Stimulated activated CD4-positive, alpha-beta T cell treated with anti-CD3 and anti-CD28 coated beads, Interleukin-2, amount 100 ng/mL, for 4 hours (primary cell): ENCODE measurements at regions not wholly inside any gene's neighbourhood (a gene's known extent, or its start where the extent isn't known, plus 50 kb on each side); places are given as distances from the start of the nearest gene placed in this dataset.

Source experiments
- DNase-seq: peaks from one replicate; pipeline ENCODE4 v3.0.0-alpha.2; 2020; ENCODE audit warnings: low read depth

GRCh38 chr12:24557738-24558137 is 391.2 kb downstream of the BCAT1 start:
- no peak for DNase-seq

GRCh38 chr12:24555730-24556129 is 393.2 kb downstream of the BCAT1 start:
- DNase-seq, result no peak

GRCh38 chr12:24554612-24555295 is 394.1 kb downstream of the BCAT1 start:
- DNase-seq, result no peak

- no peak for DNase-seq
These were observed 395.6 kb downstream of the BCAT1 start for GRCh38 chr12:24553259-24553658.

GRCh38 chr12:24551163-24551786 is 397.6 kb downstream of the BCAT1 start:
- DNase-seq, result no peak

- no peak for DNase-seq
These were observed 398.3 kb downstream of the BCAT1 start for GRCh38 chr12:24550609-24551008.

- no peak for DNase-seq
These were observed 402.2 kb downstream of the BCAT1 start for GRCh38 chr12:24546661-24547060.

- no peak for DNase-seq
These were observed 402.8 kb downstream of the BCAT1 start for GRCh38 chr12:24546084-24546483.

- DNase-seq, result no peak
These were observed 404.5 kb downstream of the BCAT1 start for GRCh38 chr12:24544368-24544767.

- no peak for DNase-seq
These were observed 407.6 kb downstream of the BCAT1 start for GRCh38 chr12:24541193-24541871.

- no peak for DNase-seq
These were observed 409.3 kb downstream of the BCAT1 start for GRCh38 chr12:24539646-24540045.

- DNase-seq, result no peak
These were observed 411.6 kb downstream of the BCAT1 start for GRCh38 chr12:24537083-24537860.

GRCh38 chr12:24535334-24536069 is 413.4 kb downstream of the BCAT1 start:
- no peak for DNase-seq

- DNase-seq, result no peak
These were observed 414.3 kb downstream of the BCAT1 start for GRCh38 chr12:24534622-24535021.

- no peak for DNase-seq
These were observed 415.1 kb downstream of the BCAT1 start for GRCh38 chr12:24533716-24534352.

GRCh38 chr12:24530689-24531088 is 418.2 kb downstream of the BCAT1 start:
- no peak for DNase-seq

GRCh38 chr12:24527102-24527501 is 421.8 kb downstream of the BCAT1 start:
- DNase-seq, result no peak

- no peak for DNase-seq
These were observed 426.2 kb downstream of the BCAT1 start for GRCh38 chr12:24522736-24523135.

GRCh38 chr12:24519759-24520158 is 429.1 kb downstream of the BCAT1 start:
- DNase-seq, result no peak

GRCh38 chr12:24517000-24517399 is 431.9 kb downstream of the BCAT1 start:
- DNase-seq, result no peak

GRCh38 chr12:24510581-24511125 is 438.2 kb downstream of the BCAT1 start:
- no peak for DNase-seq
